ENCODE measurements at regions not wholly inside any gene's neighbourhood (a gene's known extent, or its start where the extent isn't known, plus 50 kb on each side); places are given as distances from the start of the nearest gene placed in this dataset.

GRCh38 chr1:217373761-217374701 lies 256.9 kb downstream of the GPATCH2 start:
- TF ChIP-seq FOXP2 (optimal IDR thresholded peaks at IDR 0.05; ENCODE audit: borderline replicate concordance, extremely low read depth, extremely low read length, insufficient read depth) = no peak
- no peak for TF ChIP-seq REST (IDR thresholded peaks at IDR 0.05; ENCODE audit: insufficient read depth in 1 of 2, low read depth in 2 of 2, low read length in 2 of 2)
- no peak for TF ChIP-seq SIN3A (IDR thresholded peaks at IDR 0.05; ENCODE audit: borderline replicate concordance, insufficient read depth, low read length)
- TF ChIP-seq POLR2AphosphoS5 (IDR thresholded peaks at IDR 0.05; ENCODE audit: low read depth, low read length) = no peak
- no peak for TF ChIP-seq TAF1 (IDR thresholded peaks at IDR 0.05; ENCODE audit: borderline replicate concordance, insufficient read depth, low read length)

DNA sequence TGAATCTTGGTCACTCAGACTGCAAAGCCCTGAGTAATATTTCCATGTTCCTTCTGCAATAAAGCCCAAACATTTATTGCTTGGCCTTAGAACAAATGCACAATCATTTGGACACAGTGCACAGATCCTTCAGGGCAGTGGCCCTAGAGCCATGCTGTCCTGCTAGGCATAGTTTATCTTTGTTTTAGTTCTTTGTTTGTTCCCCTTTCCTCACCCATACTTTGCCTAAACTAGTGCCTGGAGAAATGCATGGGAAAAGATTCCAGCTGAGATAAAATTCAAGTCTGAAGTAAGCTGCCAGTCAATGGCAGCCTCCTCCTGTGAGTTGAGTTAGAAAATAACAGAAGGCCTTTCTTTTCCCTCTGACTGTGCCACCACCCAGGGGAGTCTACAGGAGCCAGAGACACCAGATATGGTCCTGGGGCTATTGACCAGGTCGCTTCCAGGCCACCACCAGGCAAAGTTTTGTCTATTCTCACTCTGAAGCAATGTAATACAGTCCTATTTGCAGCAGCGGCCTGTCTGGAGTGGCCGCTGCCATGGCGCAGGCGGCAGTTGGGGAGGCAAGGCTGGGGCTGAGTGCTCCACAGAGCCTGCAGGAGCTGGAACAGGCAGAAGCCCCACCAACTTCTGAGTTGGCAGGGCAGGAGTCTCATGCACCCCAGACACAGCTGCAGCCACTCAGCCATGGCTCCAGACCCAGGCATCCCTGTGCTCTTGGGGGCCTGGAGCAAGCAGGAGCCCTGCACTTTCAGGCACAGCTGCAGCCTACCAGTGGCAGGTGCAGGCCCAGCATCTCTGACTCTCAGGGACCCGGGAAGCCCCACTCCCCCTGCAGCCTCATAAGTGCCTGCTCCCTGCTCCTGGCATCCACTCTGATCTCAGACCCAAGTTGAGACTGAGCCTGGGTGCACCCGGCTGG lies 258.6 kb downstream of the GPATCH2 start:
- TF ChIP-seq SIN3A (IDR thresholded peaks at IDR 0.05; ENCODE audit: borderline replicate concordance, insufficient read depth, low read length) = no peak
- no peak for TF ChIP-seq REST (IDR thresholded peaks at IDR 0.05; ENCODE audit: insufficient read depth in 1 of 2, low read depth in 2 of 2, low read length in 2 of 2)
- TF ChIP-seq TAF1 (IDR thresholded peaks at IDR 0.05; ENCODE audit: borderline replicate concordance, insufficient read depth, low read length) = no peak
- no peak for TF ChIP-seq FOXP2 (optimal IDR thresholded peaks at IDR 0.05; ENCODE audit: borderline replicate concordance, extremely low read depth, extremely low read length, insufficient read depth)
- TF ChIP-seq POLR2AphosphoS5 (IDR thresholded peaks at IDR 0.05; ENCODE audit: low read depth, low read length) = no peak

DNA sequence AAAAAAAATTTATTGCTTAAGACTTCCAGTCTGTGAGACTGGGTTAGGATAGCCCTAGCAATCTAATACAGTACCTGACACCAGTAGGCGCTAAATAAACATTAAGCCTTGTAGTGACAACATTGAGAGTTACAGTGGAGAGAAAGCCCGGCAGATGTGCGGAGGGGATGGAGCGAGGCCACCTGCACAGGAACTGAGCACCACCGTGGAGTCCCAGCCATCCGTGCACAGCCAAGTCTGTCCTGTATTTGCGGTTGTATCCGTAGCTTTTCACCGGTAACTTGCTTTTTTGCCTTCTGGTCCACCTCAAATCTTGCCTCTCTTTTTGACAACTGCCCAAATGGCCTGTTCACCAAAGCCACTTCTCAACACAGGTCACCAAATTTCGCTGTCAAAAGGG lies 260.1 kb downstream of the GPATCH2 start:
- no peak for TF ChIP-seq TAF1 (IDR thresholded peaks at IDR 0.05; ENCODE audit: borderline replicate concordance, insufficient read depth, low read length)

DNA sequence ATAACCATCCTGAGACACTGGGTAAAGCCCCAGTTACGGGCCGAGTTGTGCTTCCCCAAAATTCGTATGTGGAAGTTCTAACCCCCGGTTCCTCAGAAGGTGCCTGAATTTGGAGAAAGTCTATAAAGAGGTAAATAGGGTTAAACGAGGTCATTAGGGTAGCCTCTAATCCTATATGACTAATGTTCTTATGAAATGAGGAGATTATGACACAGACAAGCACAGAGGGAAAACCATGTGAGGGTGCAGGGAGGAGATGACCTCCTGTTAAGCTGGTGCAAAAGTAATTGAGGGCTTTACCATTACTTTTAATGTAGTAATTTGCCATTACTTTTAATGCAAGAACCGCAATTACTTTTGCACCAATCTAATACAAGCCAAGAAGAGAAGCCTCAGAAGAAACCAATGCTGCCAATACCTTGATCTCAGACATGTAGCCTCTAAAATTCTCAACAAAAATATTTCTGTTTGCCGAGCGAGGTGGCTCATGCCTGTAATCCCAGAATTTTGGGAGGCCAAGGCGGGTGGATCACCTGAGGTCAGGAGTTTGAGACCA lies 260.8 kb downstream of the GPATCH2 start:
- no peak for TF ChIP-seq REST (IDR thresholded peaks at IDR 0.05; ENCODE audit: insufficient read depth in 1 of 2, low read depth in 2 of 2, low read length in 2 of 2)
- no peak for TF ChIP-seq SIN3A (IDR thresholded peaks at IDR 0.05; ENCODE audit: borderline replicate concordance, insufficient read depth, low read length)
- TF ChIP-seq FOXP2 (optimal IDR thresholded peaks at IDR 0.05; ENCODE audit: borderline replicate concordance, extremely low read depth, extremely low read length, insufficient read depth) = no peak
- no peak for TF ChIP-seq TAF1 (IDR thresholded peaks at IDR 0.05; ENCODE audit: borderline replicate concordance, insufficient read depth, low read length)
- TF ChIP-seq POLR2AphosphoS5 (IDR thresholded peaks at IDR 0.05; ENCODE audit: low read depth, low read length) = no peak

GRCh38 chr1:217369271-217369981 lies 261.5 kb downstream of the GPATCH2 start:
- TF ChIP-seq POLR2AphosphoS5 (IDR thresholded peaks at IDR 0.05; ENCODE audit: low read depth, low read length) (no peak), TAF1 (IDR thresholded peaks at IDR 0.05; ENCODE audit: borderline replicate concordance, insufficient read depth, low read length) (no peak), FOXP2 (optimal IDR thresholded peaks at IDR 0.05; ENCODE audit: borderline replicate concordance, extremely low read depth, extremely low read length, insufficient read depth) (no peak), REST (IDR thresholded peaks at IDR 0.05; ENCODE audit: insufficient read depth in 1 of 2, low read depth in 2 of 2, low read length in 2 of 2) (no peak), SIN3A (IDR thresholded peaks at IDR 0.05; ENCODE audit: borderline replicate concordance, insufficient read depth, low read length) (no peak)

Measured in PFSK-1 (cell line).